GM18907 (cell line): ENCODE measurements at regions not wholly inside any gene's neighbourhood (a gene's known extent, or its start where the extent isn't known, plus 50 kb on each side); places are given as distances from the start of the nearest gene placed in this dataset.

Experiments
- ATAC-seq: cut with Tn5 transposase; IDR thresholded peaks from one replicate; pipeline ENCODE4 v1.9.1; 2021; ENCODE audit warnings: mild to moderate bottlenecking, moderate library complexity; ENCODE audit not compliant: unreplicated experiment

- no peak for ATAC-seq
Measured at GRCh38 chr5:56440871-56441740, 208.0 kb upstream of the ANKRD55 start.

GRCh38 chr5:56434986-56435385 is 201.9 kb upstream of the ANKRD55 start:
- no peak for ATAC-seq

GRCh38 chr5:56433039-56433617 is 200.0 kb upstream of the ANKRD55 start:
- ATAC-seq: no peak

- no peak for ATAC-seq
Measured at GRCh38 chr5:56432321-56432720, 199.2 kb upstream of the ANKRD55 start.

GRCh38 chr5:56430422-56430821 is 197.3 kb upstream of the ANKRD55 start:
- no peak for ATAC-seq

- no peak for ATAC-seq
Measured at GRCh38 chr5:56429110-56429561, 196.0 kb upstream of the ANKRD55 start.

- no peak for ATAC-seq
Measured at GRCh38 chr5:56426693-56427092, 193.6 kb upstream of the ANKRD55 start.

- no peak for ATAC-seq
Measured at GRCh38 chr5:56422076-56422762, 189.1 kb upstream of the ANKRD55 start.

GRCh38 chr5:56421246-56422075 is 188.3 kb upstream of the ANKRD55 start:
- no peak for ATAC-seq

- ATAC-seq: no peak
Measured at GRCh38 chr5:56420323-56420722, 187.2 kb upstream of the ANKRD55 start.

GRCh38 chr5:56419667-56420066 is 186.5 kb upstream of the ANKRD55 start:
- ATAC-seq: no peak

GRCh38 chr5:56415356-56415765 is 182.2 kb upstream of the ANKRD55 start:
- ATAC-seq: peak; percentile 87

GRCh38 chr5:56414066-56414465 is 180.9 kb upstream of the ANKRD55 start:
- ATAC-seq: no peak

- ATAC-seq: no peak
Measured at GRCh38 chr5:56413546-56413945, 180.4 kb upstream of the ANKRD55 start.

GRCh38 chr5:56412601-56413379 is 179.7 kb upstream of the ANKRD55 start:
- ATAC-seq: peak; percentile 92

GRCh38 chr5:56410696-56411095 is 177.6 kb upstream of the ANKRD55 start:
- no peak for ATAC-seq

- no peak for ATAC-seq
Measured at GRCh38 chr5:56409331-56410190, 176.4 kb upstream of the ANKRD55 start.

- no peak for ATAC-seq
Measured at GRCh38 chr5:56406838-56407237, 173.7 kb upstream of the ANKRD55 start.

- no peak for ATAC-seq
Measured at GRCh38 chr5:56406221-56406620, 173.1 kb upstream of the ANKRD55 start.
